Liver (tissue), 8 donors: ENCODE measurements at regions not wholly inside any gene's neighbourhood (a gene's known extent, or its start where the extent isn't known, plus 50 kb on each side); places are given as distances from the start of the nearest gene placed in this dataset.

ENCODE experiments used
- DNase-seq: peaks from one replicate; pipeline ENCODE4 v3.0.0-alpha.2; 2017; ENCODE audit warnings: low spot score
- H3K27ac ChIP-seq, 2 donors: one replicate each; pipeline ENCODE4 v1.7.0; 2013; ENCODE audit warnings: inconsistent platforms in 2 of 2, low read length in 2 of 2, control low read depth in 1 of 2, low read depth in 1 of 2, mild to moderate bottlenecking in 1 of 2
- H3K27me3 ChIP-seq, 4 donors: one replicate each; pipeline versions ENCODE4 v1.6.1 to v1.7.0; 2013; ENCODE audit warnings: low read length in 3 of 4, inconsistent platforms in 1 of 4, mild to moderate bottlenecking in 1 of 4, moderate library complexity in 1 of 4; ENCODE audit not compliant: control insufficient read depth in 4 of 4, insufficient read depth in 4 of 4
- H3K36me3 ChIP-seq, 4 donors: one replicate each; pipeline versions ENCODE4 v1.6.1 to v1.7.0; 2013; ENCODE audit warnings: low read length in 3 of 4, mild to moderate bottlenecking in 3 of 4, low read depth in 1 of 4, moderate library complexity in 1 of 4; ENCODE audit not compliant: control insufficient read depth in 4 of 4, insufficient read depth in 3 of 4
- H3K4me1 ChIP-seq, 4 donors: one replicate each; pipeline versions ENCODE4 v1.6.1 to v1.7.0; 2013; ENCODE audit warnings: low read length in 3 of 4, mild to moderate bottlenecking in 3 of 4, moderate library complexity in 1 of 4; ENCODE audit not compliant: control insufficient read depth in 4 of 4, insufficient read depth in 4 of 4
- H3K4me3 ChIP-seq, 3 donors: one replicate each; pipeline versions ENCODE4 v1.6.1 to v1.7.0; 2013; ENCODE audit warnings: low read length in 3 of 3, control low read depth in 1 of 3, low read depth in 1 of 3, mild to moderate bottlenecking in 1 of 3
- H3K9ac ChIP-seq, 2 donors: one replicate each; pipeline ENCODE4 v1.7.0; 2013; ENCODE audit warnings: low read length in 2 of 2, mild to moderate bottlenecking in 2 of 2, moderate library complexity in 2 of 2, control low read depth in 1 of 2, low read depth in 1 of 2
- H3K9me3 ChIP-seq, 4 donors: one replicate each; pipeline versions ENCODE4 v1.6.1 to v1.7.0; 2013; ENCODE audit warnings: low read length in 3 of 4; ENCODE audit not compliant: control insufficient read depth in 4 of 4
- ATF3 ChIP-seq: IDR thresholded peaks from 2 replicates; pipeline ENCODE4 v1.6.1; 2016; ENCODE audit warnings: antibody characterized with exemption
- FOXA1 ChIP-seq: IDR thresholded peaks from 2 replicates; pipeline ENCODE4 v1.6.1; 2016; ENCODE audit warnings: antibody characterized with exemption
- FOXA2 ChIP-seq: IDR thresholded peaks from 2 replicates; pipeline ENCODE4 v1.6.1; 2016; ENCODE audit warnings: antibody characterized with exemption
- GABPA ChIP-seq, 2 donors: IDR thresholded peaks in 1 of 2; conservative IDR thresholded peaks in 1 of 2; 2 replicates each; pipeline ENCODE4 v1.6.1; 2016; ENCODE audit warnings: antibody characterized with exemption in 2 of 2, mild to moderate bottlenecking in 1 of 2, moderate library complexity in 1 of 2
- HNF4A ChIP-seq, 2 donors: conservative IDR thresholded peaks; 2 replicates each; pipeline ENCODE4 v1.6.1; 2016; ENCODE audit warnings: antibody characterized with exemption in 2 of 2, mild to moderate bottlenecking in 2 of 2
- HNF4G ChIP-seq: IDR thresholded peaks from 2 replicates; pipeline ENCODE4 v1.6.1; 2016; ENCODE audit warnings: antibody characterized with exemption
- JUND ChIP-seq, 2 donors: IDR thresholded peaks; 2 replicates each; pipeline ENCODE4 v1.6.1; 2016; ENCODE audit warnings: antibody characterized with exemption in 2 of 2
- NR2F2 ChIP-seq: IDR thresholded peaks from 2 replicates; pipeline ENCODE4 v1.6.1; 2016; ENCODE audit warnings: antibody characterized with exemption
- RAD21 ChIP-seq, 2 donors: IDR thresholded peaks; 2 replicates each; pipeline ENCODE4 v1.6.1; 2016; ENCODE audit warnings: antibody characterized with exemption in 2 of 2, mild to moderate bottlenecking in 2 of 2
- RXRA ChIP-seq, 2 donors: IDR thresholded peaks; 2 replicates each; pipeline ENCODE4 v1.6.1; 2017 to 2018; ENCODE audit warnings: antibody characterized with exemption in 2 of 2, mild to moderate bottlenecking in 1 of 2
- SP1 ChIP-seq: IDR thresholded peaks from 2 replicates; pipeline ENCODE4 v1.6.1; 2018; ENCODE audit warnings: antibody characterized with exemption, mild to moderate bottlenecking
- TAF1 ChIP-seq: conservative IDR thresholded peaks from 2 replicates; pipeline ENCODE4 v1.6.1; 2016; ENCODE audit warnings: antibody characterized with exemption, mild to moderate bottlenecking
- YY1 ChIP-seq: IDR thresholded peaks from 2 replicates; pipeline ENCODE4 v1.6.1; 2016; ENCODE audit warnings: antibody characterized with exemption, mild to moderate bottlenecking
- WGBS: extraction: QIAGEN DNeasy Blood & Tissue Kit; methylation state at CpG from one replicate; pipeline ENCODE4 v1.1.7; 2013; 5-methylcytosine and 5-hydroxymethylcytosine counted together
- TF ChIP-seq, protein P1 (sequence below): IDR thresholded peaks from 2 replicates; pipeline ENCODE4 v1.6.1; 2016; ENCODE audit warnings: antibody characterized with exemption
- TF ChIP-seq, protein P2 (sequence below): IDR thresholded peaks from 2 replicates; pipeline ENCODE4 v1.6.1; 2016; ENCODE audit warnings: antibody characterized with exemption, mild to moderate bottlenecking
- TF ChIP-seq, protein P3 (sequence below): IDR thresholded peaks from 2 replicates; pipeline ENCODE4 v1.6.1; 2016; ENCODE audit warnings: antibody characterized with exemption
- TF ChIP-seq, protein P4 (sequence below): fragments of 150-350 bp; IDR thresholded peaks from 2 replicates; pipeline ENCODE4 v1.5.1; 2017; ENCODE audit warnings: improper control_type of control experiment, low read depth, low read length; ENCODE audit not compliant: missing input control
- donor health status: healthy.
- donor health status: healthy.
- donor health status: healthy.
- donor health status: healthy.
- donor health status: healthy.

DNA sequence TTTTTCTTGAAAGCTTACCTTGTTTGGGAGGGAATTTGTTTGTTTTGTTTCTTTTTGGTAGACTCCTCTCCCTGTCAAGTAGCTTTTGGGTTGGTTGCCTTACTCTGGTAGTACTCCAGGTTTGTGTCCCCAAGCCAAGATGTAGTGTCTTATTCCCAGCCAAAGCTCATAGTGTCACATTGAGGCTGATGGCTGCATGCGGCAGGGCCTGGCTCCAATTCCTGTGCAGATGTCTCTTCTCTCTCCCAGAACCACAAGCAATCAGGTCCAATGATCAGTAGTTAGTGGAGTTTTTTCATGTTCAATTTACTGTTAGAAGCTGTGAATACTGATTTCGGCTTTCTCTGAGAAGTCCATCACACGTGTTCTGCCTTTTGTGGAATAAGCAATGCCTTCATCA is 221.1 kb upstream of the THBS1 start (continued):
- TF ChIP-seq JUND (IDR thresholded peaks at IDR 0.05): no peak

DNA sequence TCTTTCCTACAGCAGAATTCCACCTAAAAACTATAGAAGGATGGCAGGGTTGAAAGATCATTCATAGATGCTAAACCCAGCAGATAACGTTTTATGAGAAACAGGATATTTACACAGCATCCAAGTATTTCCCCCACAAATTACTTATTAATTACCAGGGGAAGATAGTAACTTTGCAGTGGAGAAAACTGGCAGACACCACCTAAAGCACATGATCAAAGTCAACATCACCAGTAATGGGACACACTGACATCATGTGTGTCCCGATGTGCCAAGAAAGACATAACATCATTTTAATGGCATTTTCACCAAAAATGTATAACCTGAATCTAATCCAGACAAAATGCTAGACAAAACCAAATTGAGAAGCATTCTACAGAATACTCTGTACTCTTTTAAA is 220.4 kb upstream of the THBS1 start:
- TF ChIP-seq RXRA (IDR thresholded peaks at IDR 0.05): peak; percentile 69 to 87
- TF ChIP-seq, protein P1, sequence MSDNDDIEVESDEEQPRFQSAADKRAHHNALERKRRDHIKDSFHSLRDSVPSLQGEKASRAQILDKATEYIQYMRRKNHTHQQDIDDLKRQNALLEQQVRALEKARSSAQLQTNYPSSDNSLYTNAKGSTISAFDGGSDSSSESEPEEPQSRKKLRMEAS: peak; percentile 63
- no peak for TF ChIP-seq HNF4G
- peak; percentile 32 for TF ChIP-seq YY1
- peak; percentile 75 for TF ChIP-seq SP1
- TF ChIP-seq TAF1: no peak
- TF ChIP-seq JUND (IDR thresholded peaks at IDR 0.05): peak; percentile 78 to 80
- TF ChIP-seq, protein P2, sequence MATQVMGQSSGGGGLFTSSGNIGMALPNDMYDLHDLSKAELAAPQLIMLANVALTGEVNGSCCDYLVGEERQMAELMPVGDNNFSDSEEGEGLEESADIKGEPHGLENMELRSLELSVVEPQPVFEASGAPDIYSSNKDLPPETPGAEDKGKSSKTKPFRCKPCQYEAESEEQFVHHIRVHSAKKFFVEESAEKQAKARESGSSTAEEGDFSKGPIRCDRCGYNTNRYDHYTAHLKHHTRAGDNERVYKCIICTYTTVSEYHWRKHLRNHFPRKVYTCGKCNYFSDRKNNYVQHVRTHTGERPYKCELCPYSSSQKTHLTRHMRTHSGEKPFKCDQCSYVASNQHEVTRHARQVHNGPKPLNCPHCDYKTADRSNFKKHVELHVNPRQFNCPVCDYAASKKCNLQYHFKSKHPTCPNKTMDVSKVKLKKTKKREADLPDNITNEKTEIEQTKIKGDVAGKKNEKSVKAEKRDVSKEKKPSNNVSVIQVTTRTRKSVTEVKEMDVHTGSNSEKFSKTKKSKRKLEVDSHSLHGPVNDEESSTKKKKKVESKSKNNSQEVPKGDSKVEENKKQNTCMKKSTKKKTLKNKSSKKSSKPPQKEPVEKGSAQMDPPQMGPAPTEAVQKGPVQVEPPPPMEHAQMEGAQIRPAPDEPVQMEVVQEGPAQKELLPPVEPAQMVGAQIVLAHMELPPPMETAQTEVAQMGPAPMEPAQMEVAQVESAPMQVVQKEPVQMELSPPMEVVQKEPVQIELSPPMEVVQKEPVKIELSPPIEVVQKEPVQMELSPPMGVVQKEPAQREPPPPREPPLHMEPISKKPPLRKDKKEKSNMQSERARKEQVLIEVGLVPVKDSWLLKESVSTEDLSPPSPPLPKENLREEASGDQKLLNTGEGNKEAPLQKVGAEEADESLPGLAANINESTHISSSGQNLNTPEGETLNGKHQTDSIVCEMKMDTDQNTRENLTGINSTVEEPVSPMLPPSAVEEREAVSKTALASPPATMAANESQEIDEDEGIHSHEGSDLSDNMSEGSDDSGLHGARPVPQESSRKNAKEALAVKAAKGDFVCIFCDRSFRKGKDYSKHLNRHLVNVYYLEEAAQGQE: peak; percentile 52
- TF ChIP-seq HNF4A (conservative IDR thresholded peaks at IDR 0.05): peak; percentile 64 to 73
- peak; percentile 93 for TF ChIP-seq FOXA1
- TF ChIP-seq, protein P3, sequence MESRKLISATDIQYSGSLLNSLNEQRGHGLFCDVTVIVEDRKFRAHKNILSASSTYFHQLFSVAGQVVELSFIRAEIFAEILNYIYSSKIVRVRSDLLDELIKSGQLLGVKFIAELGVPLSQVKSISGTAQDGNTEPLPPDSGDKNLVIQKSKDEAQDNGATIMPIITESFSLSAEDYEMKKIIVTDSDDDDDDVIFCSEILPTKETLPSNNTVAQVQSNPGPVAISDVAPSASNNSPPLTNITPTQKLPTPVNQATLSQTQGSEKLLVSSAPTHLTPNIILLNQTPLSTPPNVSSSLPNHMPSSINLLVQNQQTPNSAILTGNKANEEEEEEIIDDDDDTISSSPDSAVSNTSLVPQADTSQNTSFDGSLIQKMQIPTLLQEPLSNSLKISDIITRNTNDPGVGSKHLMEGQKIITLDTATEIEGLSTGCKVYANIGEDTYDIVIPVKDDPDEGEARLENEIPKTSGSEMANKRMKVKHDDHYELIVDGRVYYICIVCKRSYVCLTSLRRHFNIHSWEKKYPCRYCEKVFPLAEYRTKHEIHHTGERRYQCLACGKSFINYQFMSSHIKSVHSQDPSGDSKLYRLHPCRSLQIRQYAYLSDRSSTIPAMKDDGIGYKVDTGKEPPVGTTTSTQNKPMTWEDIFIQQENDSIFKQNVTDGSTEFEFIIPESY: peak; percentile 54
- TF ChIP-seq RAD21 (IDR thresholded peaks at IDR 0.05): peak; percentile 40 to 48
- TF ChIP-seq, protein P4, sequence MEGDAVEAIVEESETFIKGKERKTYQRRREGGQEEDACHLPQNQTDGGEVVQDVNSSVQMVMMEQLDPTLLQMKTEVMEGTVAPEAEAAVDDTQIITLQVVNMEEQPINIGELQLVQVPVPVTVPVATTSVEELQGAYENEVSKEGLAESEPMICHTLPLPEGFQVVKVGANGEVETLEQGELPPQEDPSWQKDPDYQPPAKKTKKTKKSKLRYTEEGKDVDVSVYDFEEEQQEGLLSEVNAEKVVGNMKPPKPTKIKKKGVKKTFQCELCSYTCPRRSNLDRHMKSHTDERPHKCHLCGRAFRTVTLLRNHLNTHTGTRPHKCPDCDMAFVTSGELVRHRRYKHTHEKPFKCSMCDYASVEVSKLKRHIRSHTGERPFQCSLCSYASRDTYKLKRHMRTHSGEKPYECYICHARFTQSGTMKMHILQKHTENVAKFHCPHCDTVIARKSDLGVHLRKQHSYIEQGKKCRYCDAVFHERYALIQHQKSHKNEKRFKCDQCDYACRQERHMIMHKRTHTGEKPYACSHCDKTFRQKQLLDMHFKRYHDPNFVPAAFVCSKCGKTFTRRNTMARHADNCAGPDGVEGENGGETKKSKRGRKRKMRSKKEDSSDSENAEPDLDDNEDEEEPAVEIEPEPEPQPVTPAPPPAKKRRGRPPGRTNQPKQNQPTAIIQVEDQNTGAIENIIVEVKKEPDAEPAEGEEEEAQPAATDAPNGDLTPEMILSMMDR: no peak
- TF ChIP-seq NR2F2: peak; percentile 62
- TF ChIP-seq ATF3: no peak
- TF ChIP-seq GABPA (IDR thresholded peaks at IDR 0.05 in 1 of 2, conservative IDR thresholded peaks at IDR 0.05 in 1 of 2): peak in 1 of 2 donors; percentile 44
- TF ChIP-seq FOXA2: peak; percentile 97
- Histone ChIP-seq H3K9me3 (no peaks in the 10 kb centered on the region), H3K4me1 (peaks cover 9 to 60% (median 36%) of the 10 kb centered on the region in 4 donors), H3K27me3 (no peaks in the 10 kb centered on the region), H3K9ac (no peak overlapping the region), H3K36me3 (no peaks in the 10 kb centered on the region), H3K27ac (peak overlapping the region; percentile 74 to 77), H3K4me3 (no peak overlapping the region)
- WGBS: 24% methylated on average over 2 of the region's 2 CpGs
- no peak for DNase-seq
